Activated CD4-positive, alpha-beta T cell treated with anti-CD3 and anti-CD28 coated beads, Interleukin-2, amount 50 U/mL, for 48 hours (primary cell): ENCODE measurements at regions not wholly inside any gene's neighbourhood (a gene's known extent, or its start where the extent isn't known, plus 50 kb on each side); places are given as distances from the start of the nearest gene placed in this dataset.

Experiments
- DNase-seq, 2 experiments: peaks; one replicate each; pipeline ENCODE4 v3.0.0-alpha.2; 2020

DNA sequence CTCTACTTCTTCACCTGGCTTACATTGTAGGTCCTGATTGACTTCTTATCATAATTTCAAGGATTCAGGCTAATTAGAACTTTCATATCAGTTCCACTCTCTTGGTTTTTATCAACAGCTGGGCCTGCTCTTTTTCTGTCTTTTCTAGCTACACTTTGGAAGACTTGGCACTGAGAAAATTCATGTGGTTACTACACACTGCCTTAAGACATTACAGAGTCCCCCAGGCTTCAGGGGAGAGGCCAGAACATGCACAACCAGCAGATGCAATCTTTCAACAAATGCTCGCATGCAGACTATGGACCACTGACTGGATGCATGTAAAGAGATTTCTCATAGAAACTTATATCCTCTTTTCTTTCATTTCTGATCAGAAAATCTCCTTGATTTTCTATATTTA lies 423.5 kb downstream of the TUSC7 start:
- no peak for DNase-seq

DNA sequence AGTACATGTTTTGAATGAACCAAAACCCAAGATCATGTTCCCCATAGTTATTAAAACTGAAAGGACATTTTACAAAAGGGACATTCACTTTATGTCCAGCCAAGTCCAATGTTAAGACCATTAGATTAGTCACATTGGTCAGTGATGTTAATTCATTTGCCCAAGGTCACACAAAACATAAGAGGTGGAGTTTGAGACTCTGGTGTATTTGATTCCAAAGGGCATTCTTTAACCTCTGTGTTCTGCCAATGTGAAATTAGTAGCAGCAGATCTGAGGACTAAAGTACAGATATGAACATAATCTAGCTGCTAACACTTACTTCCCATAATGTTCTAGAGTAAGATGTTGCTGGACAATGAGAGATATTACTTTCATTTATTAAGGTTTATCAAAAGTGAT lies 425.6 kb downstream of the TUSC7 start:
- no peak for DNase-seq

DNA sequence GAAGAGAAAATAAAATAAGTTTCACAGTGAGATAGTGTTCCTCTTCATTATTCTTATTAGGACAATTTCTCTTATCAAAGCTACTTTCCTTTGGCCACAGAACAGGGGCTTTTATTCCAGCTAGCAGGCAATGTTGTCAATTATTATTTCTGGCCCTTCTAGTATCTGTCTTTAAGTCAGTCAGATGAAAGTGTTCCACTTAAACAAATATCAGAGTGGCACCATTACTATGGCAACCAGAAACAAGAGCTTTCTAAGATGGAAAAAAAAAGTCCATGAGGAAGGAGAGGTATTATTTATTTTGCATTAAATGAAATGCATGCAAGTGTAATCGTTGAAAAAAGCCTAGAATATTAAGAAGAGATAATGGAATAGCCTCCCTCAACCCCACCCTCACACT lies 426.4 kb downstream of the TUSC7 start:
- DNase-seq, result no peak

GRCh38 chr3:117137065-117137464 lies 427.5 kb downstream of the TUSC7 start:
- no peak for DNase-seq

- no peak for DNase-seq
Measured at GRCh38 chr3:117139681-117140080, 430.1 kb downstream of the TUSC7 start.

GRCh38 chr3:117141812-117142211 lies 432.2 kb downstream of the TUSC7 start:
- DNase-seq, result no peak

DNA sequence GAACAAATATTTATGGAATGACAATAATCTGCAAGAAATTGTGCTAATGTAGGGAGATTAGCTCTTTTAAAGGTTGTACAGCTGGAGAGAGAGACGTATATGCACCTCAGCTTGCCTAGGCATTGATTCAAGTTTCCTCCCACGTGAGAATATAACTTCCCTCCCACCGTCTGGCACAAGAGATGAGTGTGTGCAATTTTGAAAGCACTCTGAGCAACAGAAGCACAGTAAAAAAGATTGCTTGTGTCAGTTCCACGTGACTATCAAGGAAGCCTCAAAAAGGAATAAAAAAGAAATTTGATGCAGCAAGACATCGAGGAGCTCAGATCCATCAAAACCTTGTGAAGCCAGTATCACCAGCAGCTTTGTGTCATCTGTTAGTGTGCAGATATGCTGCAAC lies 435.3 kb downstream of the TUSC7 start:
- DNase-seq, result no peak

- no peak for DNase-seq
Measured at GRCh38 chr3:117145677-117146076, 436.1 kb downstream of the TUSC7 start.

DNA sequence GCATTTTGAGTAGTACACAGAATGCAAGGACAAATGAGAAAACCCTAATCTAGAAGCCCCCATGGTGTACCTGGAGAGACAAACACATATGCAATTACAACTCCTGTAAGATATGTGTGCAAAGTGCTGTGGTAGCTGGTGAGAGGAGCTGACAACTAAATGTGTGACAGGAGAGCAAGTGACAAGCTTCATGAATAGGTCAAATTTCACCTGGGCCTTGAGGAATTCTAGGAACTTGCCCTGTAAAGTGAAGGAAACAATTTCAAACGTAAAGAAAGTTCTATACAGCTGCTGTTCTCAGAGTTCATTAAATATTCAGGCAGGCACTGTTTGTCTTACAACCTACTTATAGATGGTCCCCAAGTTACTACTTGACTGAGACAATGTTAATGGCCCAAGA lies 437.0 kb downstream of the TUSC7 start:
- DNase-seq, result no peak

DNA sequence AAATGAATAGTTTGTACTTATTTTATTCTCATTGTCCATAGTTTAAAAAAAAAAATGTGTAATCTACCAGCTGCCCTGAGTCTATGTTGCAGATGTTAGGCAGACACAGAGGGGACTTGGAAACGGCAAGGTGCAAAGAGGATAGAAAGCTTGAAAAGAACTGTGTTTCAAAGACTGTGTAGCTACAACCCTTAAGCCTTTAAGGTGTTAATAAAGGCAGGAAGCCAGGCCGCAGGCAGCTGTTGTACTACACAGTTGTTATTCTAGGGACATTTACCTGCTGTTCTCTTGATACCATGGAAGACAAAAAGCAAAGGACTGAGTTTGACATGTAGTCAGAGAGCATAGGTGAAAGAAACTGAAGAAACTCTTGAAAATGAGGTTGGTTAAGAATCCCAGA lies 440.0 kb downstream of the TUSC7 start:
- no peak for DNase-seq

- DNase-seq, result no peak
Measured at GRCh38 chr3:117150628-117151027, 441.0 kb downstream of the TUSC7 start.

DNA sequence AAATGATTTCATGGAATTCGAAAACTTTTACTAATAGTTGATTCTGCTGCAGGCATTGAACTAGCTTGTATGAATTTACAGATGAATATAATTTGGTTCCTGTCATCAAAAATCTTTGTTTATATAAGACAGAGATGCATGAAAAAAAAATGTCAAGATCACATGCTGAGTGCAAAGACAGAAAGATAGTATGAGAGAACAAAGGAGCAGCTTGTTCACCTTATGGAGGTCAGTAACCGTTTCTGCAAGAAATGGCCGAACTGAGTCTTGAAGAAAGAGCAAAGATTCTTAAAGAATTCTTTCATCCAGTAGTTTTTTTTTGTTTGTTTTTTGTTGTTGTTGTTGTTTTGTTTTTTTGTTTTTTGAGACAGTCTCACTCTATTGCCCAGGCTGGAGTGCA lies 450.6 kb downstream of the TUSC7 start:
- no peak for DNase-seq

DNA sequence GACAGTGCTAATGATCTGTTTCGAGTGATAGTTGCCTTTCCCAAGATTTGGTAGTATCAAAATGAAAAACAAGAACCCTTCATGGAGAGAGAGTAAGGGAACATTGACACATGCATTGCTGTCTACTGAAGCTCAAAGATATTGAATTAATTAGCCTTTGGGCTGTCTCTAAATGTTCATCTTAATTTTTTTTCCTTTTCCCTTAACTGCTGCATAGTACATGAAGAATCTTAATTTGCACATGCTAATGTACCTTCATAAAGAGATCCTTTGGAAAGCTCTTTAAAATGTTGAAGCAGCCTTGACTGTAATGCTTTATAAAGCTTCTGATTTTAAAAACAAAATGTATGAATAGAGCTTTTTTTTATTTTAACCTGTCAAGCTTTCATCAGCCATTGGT lies 452.2 kb downstream of the TUSC7 start:
- no peak for DNase-seq

DNA sequence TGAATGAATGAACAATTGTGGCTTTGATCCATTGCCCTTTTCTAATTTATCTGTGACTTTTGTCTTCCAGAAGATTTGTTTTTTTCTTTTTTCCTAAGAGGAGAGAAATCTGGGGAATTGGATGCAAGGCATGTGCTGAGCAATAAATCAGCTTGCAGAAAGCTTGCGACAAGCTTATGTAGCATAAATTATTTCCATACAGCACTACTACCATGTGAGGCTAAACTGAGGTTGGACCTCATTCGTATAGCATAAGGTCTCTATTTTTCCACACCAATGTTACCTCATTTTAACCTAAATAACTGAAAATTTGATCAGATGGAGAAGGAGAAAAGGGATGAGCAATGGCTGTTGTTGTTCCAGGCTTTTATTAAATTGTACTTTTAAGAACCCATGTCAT lies 455.6 kb downstream of the TUSC7 start:
- DNase-seq, result no peak

- DNase-seq, result no peak
Measured at GRCh38 chr3:117165601-117166051, 456.0 kb downstream of the TUSC7 start.

DNA sequence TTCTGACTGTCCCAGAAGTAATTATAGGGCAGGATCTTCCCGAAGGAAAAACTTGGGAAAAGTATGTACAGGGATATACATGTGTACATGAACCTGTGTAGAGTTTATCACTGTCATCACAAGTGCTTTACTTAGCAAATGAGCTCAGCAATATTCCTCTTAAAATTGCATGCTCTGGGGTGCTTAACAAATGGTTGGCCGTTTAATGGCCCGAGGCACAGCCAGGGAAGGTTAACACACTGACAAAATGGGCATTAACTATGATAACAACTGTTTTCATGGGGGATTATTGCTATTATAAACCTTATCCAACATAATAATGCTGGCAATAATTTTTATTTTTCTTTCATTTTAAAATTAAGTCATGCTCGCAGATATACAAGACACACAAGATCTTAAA lies 459.3 kb downstream of the TUSC7 start:
- no peak for DNase-seq

- no peak for DNase-seq
Measured at GRCh38 chr3:117170094-117170493, 460.5 kb downstream of the TUSC7 start.

DNA sequence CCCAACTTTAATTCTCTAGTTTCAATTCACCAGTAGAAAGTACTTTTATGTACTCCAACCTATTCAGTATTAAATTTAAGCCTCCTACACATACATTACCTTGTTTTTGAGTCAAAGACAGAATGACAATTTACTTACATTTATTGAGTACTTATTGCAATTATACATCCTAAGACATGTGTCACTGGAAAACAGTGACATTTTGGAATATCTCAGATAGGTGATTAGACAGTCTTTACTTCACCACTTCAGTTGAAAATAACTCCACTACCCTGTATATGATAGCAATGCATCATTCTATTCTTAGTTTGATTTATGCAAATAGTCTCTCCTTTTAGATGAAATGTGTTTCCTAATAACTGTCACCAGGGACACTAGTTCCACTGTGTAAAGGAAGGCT lies 461.5 kb downstream of the TUSC7 start:
- DNase-seq, result no peak

DNA sequence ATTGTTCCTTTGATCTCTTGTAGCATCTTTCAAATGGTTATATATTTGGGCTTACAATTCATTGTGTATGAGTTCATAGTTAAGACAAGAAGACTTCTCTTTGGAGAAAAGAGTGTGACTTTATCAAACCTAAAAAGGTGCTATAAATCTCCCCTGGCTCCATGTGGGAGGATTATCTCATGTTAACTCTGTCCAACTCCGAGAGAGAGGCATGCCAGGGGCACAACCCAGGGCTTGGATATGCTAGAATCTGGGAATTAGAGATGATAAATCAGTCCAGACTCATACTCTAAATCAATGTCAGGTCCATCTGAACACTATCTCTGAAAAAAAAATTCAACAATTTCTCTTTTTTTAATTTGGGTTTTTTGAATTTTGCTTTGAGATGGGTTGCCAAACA lies 462.8 kb downstream of the TUSC7 start:
- DNase-seq, result no peak

- DNase-seq, result no peak
Measured at GRCh38 chr3:117181222-117181621, 471.6 kb downstream of the TUSC7 start.

GRCh38 chr3:117184574-117184973 lies 475.0 kb downstream of the TUSC7 start:
- DNase-seq, result no peak

DNA sequence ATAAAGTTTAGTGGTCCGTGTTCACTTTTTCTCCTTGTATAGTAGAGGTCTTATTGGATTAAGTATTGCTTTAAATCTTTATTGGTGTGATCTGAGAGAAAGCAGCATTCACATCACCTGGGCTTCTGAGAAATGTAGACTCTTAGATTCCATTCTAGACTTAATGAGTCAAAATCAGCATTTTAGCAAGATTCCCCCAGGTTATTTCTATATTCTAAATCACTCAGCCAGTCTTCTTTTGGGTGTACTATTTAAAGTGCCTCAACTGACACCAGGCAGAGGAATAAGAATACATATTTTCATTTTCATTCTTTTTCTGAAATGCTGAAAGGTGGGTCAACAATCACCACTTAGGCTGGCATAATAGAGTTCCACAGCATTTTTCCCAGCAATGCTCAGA lies 481.7 kb downstream of the TUSC7 start:
- DNase-seq, result no peak

GRCh38 chr3:117192888-117193287 lies 483.3 kb downstream of the TUSC7 start:
- no peak for DNase-seq

DNA sequence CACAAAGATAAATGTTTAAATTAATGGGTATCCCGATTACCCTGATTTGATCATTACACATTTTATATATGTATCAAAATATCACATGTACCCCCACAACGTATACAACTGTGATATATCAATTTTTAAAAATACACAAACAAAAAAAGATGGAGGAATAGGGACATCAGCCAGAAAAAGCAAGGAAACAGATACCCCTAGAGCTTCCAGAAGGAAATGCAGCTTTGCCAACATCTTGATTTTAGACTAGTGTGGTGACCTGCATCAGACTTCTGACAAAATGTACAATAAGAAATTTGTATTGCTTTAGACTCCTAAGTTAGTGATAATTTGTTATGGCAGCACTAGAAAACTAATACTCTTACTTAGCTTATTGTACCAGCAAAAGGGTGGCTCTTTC lies 483.8 kb downstream of the TUSC7 start:
- DNase-seq, result no peak

- no peak for DNase-seq
Measured at GRCh38 chr3:117195034-117195433, 485.5 kb downstream of the TUSC7 start.

DNA sequence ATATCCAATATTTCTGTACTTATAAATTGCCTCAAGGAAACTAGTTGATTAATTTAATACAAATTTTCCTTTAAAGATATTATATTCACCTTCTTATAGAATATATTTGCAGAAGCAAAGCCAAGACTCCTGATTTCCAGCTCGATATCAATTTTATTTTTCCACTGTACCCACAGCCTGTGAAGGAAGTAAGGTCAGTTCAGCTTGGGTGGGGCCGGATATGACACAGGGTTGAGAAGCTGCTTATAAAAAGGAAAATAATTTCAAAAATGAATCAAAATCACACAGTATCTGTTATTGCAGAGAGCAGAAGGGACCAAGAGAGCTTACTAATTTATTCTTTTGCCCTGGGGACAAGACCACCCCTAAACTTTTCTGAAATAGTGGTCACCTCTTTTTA lies 491.4 kb downstream of the TUSC7 start:
- DNase-seq, result no peak
